Activated T-helper 17 cell treated with anti-CD3 and anti-CD28 coated beads, Interleukin-2, amount 50 U/mL, for 72 hours (primary cell): ENCODE measurements at regions not wholly inside any gene's neighbourhood (a gene's known extent, or its start where the extent isn't known, plus 50 kb on each side); places are given as distances from the start of the nearest gene placed in this dataset.

Source experiments
- ATAC-seq: fragments of 150-1000 bp; cut with Tn5 transposase; replicated peaks from 2 replicates; pipeline ENCODE4 v1.10.0; 2021; ENCODE audit warnings: mild to moderate bottlenecking, moderate library complexity
- H3K27ac Mint-ChIP-seq: one replicate; pipeline ENCODE4 v1.8.0; 2022; ENCODE audit warnings: mixed read lengths
- H3K27me3 Mint-ChIP-seq: one replicate; pipeline ENCODE4 v1.8.0; 2022; ENCODE audit warnings: mixed read lengths
- H3K36me3 Mint-ChIP-seq: one replicate; pipeline ENCODE4 v1.8.0; 2022; ENCODE audit warnings: low read depth, mild to moderate bottlenecking, mixed read lengths
- H3K4me1 Mint-ChIP-seq: one replicate; pipeline ENCODE4 v1.8.0; 2022; ENCODE audit warnings: mixed read lengths
- H3K4me3 Mint-ChIP-seq: one replicate; pipeline ENCODE4 v1.8.0; 2022; ENCODE audit warnings: mild to moderate bottlenecking, mixed read lengths
- H3K9me3 Mint-ChIP-seq: one replicate; pipeline ENCODE4 v1.8.0; 2022; ENCODE audit warnings: mixed read lengths

DNA sequence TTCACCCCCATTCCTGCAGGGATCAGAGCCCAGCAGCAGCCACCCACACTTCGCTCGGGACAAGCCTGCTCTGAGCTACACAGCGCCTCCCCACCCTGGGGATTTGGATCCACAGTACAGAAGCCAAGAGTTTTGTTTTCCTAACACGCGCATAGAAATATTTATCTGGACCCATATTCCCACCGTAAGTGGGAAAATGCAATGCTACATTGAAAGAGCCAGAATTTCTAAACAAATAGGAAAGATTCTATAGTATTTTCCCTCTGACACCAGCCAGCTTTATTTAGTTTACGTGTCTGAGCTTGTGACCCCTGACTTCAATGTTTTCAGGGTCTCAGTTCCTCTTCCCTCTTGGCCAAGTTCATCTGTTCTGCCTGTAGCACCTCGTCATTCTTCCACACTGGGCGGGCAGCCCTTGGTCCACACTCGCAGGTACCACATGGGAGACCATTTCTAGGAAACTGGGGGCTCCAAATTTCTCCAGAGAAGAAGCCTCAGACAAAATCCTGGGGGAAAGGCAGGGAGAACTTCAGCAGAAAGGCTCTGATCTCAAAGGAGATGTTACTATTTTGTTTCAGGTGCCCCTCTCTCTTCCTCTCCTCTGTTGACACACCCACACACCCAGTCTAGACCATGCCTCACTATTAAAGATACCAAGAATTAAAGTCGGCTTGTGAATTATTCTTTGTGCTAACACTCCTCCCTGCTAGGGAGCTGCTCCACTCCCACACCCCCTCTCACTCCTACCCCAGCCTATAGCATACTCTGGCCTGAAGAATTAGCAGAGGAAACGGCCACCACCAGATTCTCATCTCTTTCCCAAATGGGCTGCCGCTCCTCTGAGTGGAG is 116.0 kb upstream of the PCGF5 start:
- Mint-ChIP-seq H3K27me3 (no peaks in the 10 kb centered on the region), H3K36me3 (no peaks in the 10 kb centered on the region), H3K27ac (no peak overlapping the region), H3K9me3 (no peaks in the 10 kb centered on the region), H3K4me3 (no peak overlapping the region), H3K4me1 (no peaks in the 10 kb centered on the region)
- ATAC-seq: no peak

DNA sequence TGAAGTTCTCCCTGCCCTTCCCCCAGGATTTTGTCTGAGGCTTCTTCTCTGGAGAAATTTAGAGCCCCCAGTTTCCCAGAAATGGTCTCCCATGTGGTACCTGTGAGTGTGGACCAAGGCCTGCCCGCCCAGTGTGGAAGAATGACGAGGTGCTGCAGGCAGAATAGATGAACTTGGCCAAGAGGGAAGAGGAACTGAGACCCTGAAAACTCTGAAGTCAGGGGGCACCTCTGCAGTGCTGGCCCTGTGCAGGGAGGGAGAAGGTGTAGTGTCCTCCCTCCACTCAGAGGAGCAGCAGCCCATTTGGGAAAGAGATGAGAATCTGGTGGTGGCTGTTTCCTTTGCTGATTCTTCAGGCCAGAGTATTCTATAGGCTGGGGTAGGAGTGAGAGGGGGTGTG is 115.2 kb upstream of the PCGF5 start:
- Mint-ChIP-seq H3K4me3 (no peak overlapping the region), H3K9me3 (no peaks in the 10 kb centered on the region), H3K4me1 (no peaks in the 10 kb centered on the region), H3K27ac (no peak overlapping the region), H3K36me3 (no peaks in the 10 kb centered on the region), H3K27me3 (no peaks in the 10 kb centered on the region)
- no peak for ATAC-seq

DNA sequence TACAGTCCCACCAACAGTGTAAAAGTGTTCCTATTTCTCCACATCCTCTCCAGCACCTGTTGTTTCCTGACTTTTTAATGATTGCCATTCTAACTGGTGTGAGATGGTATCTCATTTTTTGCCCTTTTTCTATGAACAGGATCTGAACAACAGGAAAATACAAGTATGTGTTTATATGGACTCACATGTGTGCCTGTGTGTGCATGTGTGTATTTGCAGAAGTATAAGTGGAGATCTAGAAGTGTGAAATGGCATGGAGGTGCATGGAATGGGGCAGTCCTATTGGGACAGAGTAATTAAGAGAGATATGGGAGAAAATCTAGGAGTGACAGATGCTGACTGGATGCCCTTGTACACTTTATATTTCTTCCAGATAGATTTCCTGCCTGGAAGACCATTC is 111.6 kb upstream of the PCGF5 start:
- no peaks in the 10 kb centered on the region for H3K4me1 Mint-ChIP-seq
- H3K27me3 Mint-ChIP-seq: no peaks in the 10 kb centered on the region
- no peak overlapping the region for H3K27ac Mint-ChIP-seq
- H3K9me3 Mint-ChIP-seq: no peaks in the 10 kb centered on the region
- ATAC-seq: no peak
- H3K4me3 Mint-ChIP-seq: no peak overlapping the region
- no peaks in the 10 kb centered on the region for H3K36me3 Mint-ChIP-seq

DNA sequence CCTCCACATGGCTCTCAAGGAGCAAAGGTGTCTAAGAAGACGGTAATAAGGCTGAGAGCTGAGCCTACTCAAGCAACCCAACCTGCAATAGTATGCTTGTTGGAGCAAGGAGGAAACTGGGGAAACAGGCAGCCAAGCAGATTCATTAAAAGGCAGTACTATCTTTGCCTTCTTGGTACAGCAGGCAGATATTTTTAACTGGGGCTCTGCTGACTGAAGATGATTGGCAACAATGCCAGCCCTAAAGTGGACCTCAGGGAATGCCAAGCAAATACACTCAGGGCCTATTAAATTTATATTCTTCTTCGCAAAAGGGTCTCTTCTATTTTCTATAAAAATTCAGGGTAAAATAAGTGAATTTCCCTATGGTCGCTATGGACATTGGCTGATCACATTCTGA is 109.4 kb upstream of the PCGF5 start:
- no peak for ATAC-seq
- H3K27me3 Mint-ChIP-seq: no peaks in the 10 kb centered on the region
- H3K4me3 Mint-ChIP-seq: no peak overlapping the region
- H3K9me3 Mint-ChIP-seq: no peaks in the 10 kb centered on the region
- no peaks in the 10 kb centered on the region for H3K36me3 Mint-ChIP-seq
- H3K27ac Mint-ChIP-seq: no peak overlapping the region
- no peaks in the 10 kb centered on the region for H3K4me1 Mint-ChIP-seq

DNA sequence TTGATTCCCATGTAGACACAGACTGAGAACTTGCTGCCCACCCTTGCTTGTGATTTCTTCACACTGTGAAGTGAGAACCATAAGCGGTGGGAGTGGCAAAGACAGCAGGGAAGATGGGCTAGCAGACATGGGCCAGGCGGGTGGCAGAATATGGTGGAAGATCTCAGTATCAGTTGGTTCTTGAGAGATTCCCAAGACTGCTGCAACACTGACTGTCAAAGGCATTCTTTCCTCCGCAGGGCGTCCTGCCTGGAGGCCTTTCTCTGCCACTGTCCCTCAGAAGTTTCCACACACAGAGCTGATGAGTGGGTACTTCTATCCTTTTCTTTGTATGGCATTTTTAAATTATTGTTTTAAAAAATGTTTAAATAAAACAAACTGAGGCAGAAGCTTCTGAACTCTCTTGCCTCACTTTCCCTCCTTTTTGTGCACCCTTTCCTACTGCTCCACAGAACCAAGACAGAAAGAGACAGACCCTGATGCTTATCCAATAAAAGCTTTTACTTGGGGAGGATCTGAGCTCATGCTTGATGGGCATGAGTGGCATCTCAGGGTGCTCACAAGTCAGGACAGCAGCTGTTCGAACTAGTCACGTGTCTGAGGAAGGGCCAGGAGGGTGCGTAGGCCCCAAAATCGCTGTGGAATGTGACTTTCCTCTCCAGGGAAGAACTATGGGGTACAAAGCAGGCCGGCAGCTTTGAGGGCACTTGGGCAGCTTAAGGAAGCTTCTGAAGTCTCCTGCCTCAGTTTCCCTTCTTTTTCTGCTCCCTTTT is 104.7 kb upstream of the PCGF5 start:
- no peak overlapping the region for H3K27ac Mint-ChIP-seq

DNA sequence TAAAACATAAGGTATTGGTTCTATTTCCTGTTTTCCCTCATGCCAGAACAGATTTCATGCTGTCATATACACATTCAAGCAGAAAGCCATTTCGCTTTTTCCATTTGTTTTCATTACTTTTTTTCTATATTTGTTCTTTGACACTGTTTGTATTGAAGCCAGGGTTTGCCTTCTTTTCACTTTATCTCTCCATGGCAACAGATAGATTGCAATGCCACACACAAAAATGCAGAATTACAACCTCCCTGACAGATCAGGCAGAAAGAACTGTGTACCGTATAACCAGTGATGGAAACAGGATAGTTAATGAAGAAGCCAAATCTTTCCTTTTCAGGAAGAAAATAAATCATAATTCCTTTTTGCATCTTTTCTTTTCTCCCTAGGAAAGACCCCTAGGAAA is 103.0 kb upstream of the PCGF5 start:
- peaks cover under 1% of the 10 kb centered on the region for H3K27me3 Mint-ChIP-seq
- no peaks in the 10 kb centered on the region for H3K9me3 Mint-ChIP-seq
- no peak overlapping the region for H3K4me3 Mint-ChIP-seq
- H3K36me3 Mint-ChIP-seq: no peaks in the 10 kb centered on the region
- no peak overlapping the region for H3K27ac Mint-ChIP-seq
- ATAC-seq: no peak
- no peaks in the 10 kb centered on the region for H3K4me1 Mint-ChIP-seq

More for the DNA sequence above, 104.7 kb upstream of the PCGF5 start:
- ATAC-seq: no peak
- Mint-ChIP-seq H3K36me3 (no peaks in the 10 kb centered on the region), H3K4me3 (no peak overlapping the region), H3K4me1 (no peaks in the 10 kb centered on the region), H3K9me3 (no peaks in the 10 kb centered on the region), H3K27me3 (no peaks in the 10 kb centered on the region)

DNA sequence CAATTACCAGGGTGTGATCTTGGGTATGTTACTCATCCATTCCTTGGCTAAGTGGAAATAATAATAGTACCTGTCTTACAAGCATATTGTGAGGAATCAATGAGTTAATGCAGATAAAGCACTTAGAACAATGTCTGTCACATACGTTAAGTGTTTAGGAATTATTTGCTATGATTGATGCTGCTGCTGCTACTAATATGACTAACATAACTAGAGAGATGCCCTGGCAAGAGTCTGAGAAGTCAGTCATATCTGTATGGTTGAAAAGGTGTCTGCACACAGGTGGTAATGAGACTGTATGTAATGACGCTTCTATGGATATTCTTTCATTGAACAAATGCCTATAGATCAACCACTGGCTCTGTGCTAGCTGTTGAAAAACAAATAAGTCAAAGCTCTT is 100.1 kb upstream of the PCGF5 start:
- Mint-ChIP-seq H3K4me1 (no peaks in the 10 kb centered on the region), H3K27ac (no peak overlapping the region), H3K9me3 (no peaks in the 10 kb centered on the region), H3K27me3 (peaks cover 7% of the 10 kb centered on the region), H3K4me3 (no peak overlapping the region), H3K36me3 (no peaks in the 10 kb centered on the region)
- no peak for ATAC-seq

DNA sequence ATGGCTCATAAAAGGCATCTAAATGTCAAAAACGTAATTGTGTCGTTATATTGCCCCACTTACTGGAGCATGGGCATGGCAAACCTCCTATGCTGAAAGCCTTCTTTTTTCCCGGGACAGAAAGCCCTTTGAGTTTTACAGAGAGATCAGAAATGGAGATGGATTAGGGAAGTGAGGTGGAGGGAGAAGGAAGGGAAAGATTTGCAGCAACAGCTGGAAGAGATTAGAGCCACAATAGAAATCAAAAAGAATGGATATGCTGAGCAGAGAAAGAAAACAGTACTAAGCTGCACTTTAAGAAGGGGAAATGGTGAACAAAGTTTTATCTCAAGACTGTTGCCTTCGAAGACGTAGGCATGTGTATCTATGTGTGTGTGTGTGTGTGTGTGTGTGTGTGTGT is 97.2 kb upstream of the PCGF5 start:
- H3K4me3 Mint-ChIP-seq: no peak overlapping the region
- ATAC-seq: no peak
- H3K4me1 Mint-ChIP-seq: no peaks in the 10 kb centered on the region
- H3K27ac Mint-ChIP-seq: no peak overlapping the region
- H3K9me3 Mint-ChIP-seq: no peaks in the 10 kb centered on the region
- H3K36me3 Mint-ChIP-seq: no peaks in the 10 kb centered on the region
- peaks cover 7% of the 10 kb centered on the region for H3K27me3 Mint-ChIP-seq

DNA sequence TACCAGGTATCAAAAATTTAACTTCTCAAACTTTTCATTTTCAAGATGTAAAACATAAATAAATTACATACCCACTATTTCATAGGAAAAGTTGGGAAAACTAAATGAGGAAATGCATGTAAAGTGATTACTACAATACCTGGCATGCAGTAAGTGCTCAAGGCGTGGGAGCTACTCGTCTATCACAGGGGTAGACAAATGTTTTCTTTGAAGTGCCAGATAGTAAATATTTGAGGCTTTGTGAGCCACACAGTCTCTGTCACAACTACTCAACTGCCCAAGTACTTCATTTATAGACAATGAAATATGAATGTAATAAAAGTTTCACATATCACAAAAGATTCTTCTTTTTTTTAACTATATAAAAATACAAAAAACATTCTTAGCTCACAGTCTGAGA is 96.4 kb upstream of the PCGF5 start:
- ATAC-seq: no peak
- H3K27ac Mint-ChIP-seq: no peak overlapping the region

DNA sequence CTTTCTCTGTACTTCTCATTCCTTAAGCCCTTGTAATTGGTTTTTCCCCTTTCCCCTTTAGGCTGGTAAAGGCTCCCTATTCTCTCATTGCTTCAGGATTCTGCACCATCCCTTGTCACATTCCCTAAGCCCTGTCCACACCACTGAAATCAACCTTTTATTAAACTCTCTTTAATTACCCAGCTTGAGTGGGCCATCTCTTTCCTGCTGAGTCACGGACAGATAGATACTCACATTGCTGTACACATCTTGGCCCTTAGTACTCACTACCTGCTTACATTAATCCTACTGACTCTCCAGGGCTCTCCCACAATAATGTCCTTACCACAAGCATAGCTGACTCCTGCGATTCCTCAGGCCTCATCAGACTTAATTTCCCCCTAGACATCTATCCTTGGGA is 94.0 kb upstream of the PCGF5 start:
- no peaks in the 10 kb centered on the region for H3K36me3 Mint-ChIP-seq
- no peak for ATAC-seq
- H3K27me3 Mint-ChIP-seq: peaks cover 7% of the 10 kb centered on the region
- no peaks in the 10 kb centered on the region for H3K9me3 Mint-ChIP-seq
- H3K4me3 Mint-ChIP-seq: no peak overlapping the region
- H3K27ac Mint-ChIP-seq: no peak overlapping the region
- H3K4me1 Mint-ChIP-seq: no peaks in the 10 kb centered on the region

More for the DNA sequence above, 96.4 kb upstream of the PCGF5 start:
- no peaks in the 10 kb centered on the region for H3K4me1 Mint-ChIP-seq
- H3K4me3 Mint-ChIP-seq: no peak overlapping the region
- no peaks in the 10 kb centered on the region for H3K9me3 Mint-ChIP-seq
- no peaks in the 10 kb centered on the region for H3K36me3 Mint-ChIP-seq
- peaks cover 7% of the 10 kb centered on the region for H3K27me3 Mint-ChIP-seq

DNA sequence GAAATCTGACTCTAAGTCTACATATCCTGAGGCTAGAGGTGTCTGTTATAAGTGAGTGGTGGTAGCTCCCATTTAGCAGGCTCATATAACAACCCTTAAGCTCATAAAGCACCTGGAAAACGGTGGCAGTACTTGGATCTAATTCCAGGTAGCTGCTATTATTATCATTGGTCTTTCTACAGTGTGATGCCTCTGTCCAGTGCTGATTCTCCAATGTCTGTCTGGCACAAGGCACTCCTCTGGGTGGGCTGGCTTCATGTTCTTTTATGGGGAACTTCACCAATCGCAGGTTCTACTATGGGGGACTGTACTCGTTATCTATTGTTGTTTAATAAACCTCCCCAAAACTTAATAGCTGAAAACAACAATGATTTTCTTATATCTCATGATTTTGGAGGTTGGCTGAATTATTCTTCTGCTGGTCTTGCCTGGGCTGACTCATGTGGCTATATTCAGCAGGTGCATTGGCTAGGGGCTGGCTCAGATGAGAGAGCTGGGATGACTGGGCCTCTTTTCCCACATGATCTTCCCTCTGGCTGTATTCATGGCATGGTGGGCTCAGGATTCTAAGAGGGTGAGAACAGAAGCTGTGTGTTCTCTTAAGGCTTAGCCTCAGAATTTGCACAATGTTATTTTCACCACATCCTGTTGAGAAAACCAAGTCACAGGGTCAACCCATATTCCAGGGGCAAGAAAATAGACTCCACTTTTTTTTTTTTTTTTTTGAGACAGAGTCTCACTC is 93.0 kb upstream of the PCGF5 start:
- no peak overlapping the region for H3K27ac Mint-ChIP-seq
- ATAC-seq: no peak
- H3K36me3 Mint-ChIP-seq: no peaks in the 10 kb centered on the region
- H3K4me1 Mint-ChIP-seq: no peaks in the 10 kb centered on the region
- H3K27me3 Mint-ChIP-seq: peaks cover 7% of the 10 kb centered on the region
- H3K4me3 Mint-ChIP-seq: no peak overlapping the region
- H3K9me3 Mint-ChIP-seq: no peaks in the 10 kb centered on the region

DNA sequence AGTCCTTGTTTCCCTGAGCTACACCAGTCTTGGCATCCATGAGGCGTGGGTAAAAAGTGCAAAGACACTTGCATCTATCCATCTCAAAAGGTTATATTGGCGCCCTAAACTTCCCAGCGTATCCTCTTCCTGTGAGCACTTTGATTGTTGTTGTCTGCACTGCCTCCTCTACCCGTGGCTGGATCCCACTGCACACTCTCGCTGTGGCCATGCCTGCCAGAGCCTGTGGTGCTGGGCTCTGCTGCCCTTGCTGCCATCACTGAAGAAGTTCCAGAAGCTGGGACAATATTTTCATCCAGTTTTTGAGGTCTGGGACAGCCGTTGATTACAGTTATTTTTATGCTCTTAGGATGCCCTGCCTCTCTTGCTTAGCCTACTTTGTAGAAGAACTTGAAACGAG is 85.3 kb upstream of the PCGF5 start:
- no peaks in the 10 kb centered on the region for H3K9me3 Mint-ChIP-seq

DNA sequence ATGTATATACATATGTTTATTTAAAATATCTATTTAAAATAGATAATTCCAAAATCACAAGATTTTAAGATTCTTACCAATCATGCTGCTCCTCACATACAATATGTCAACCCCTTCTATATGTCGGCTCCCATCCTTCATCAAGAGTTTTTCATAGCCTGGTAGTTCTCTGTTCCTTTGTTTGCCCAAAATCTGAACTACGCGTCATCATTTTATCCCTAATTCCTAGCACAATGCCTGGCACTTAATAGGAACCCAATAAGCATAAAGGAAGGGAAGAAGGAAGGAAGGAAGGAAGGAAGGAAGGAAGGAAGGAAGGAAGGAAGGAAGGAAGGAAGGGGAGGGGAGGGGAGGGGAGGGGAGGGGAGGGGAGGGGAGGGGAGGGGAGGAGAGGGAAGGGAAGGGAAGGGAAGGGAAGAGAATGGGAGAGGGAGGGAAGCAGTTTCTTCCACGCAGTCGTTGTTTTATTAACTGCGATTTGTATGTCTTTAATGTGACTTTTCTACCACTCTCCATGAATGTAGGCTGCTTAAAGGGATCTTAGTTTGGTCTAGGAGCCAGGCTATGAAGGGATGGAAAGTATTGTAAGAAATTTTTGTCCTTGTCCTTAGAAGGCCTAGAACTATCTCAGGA is 83.3 kb upstream of the PCGF5 start:
- Mint-ChIP-seq H3K27me3 (peaks cover 9% of the 10 kb centered on the region), H3K4me1 (no peaks in the 10 kb centered on the region), H3K27ac (no peak overlapping the region), H3K36me3 (no peaks in the 10 kb centered on the region), H3K9me3 (no peaks in the 10 kb centered on the region), H3K4me3 (no peak overlapping the region)
- no peak for ATAC-seq

More for the DNA sequence above, 85.3 kb upstream of the PCGF5 start:
- ATAC-seq: no peak
- Mint-ChIP-seq H3K4me3 (no peak overlapping the region), H3K27ac (no peak overlapping the region), H3K27me3 (peaks cover 9% of the 10 kb centered on the region), H3K36me3 (no peaks in the 10 kb centered on the region), H3K4me1 (no peaks in the 10 kb centered on the region)

DNA sequence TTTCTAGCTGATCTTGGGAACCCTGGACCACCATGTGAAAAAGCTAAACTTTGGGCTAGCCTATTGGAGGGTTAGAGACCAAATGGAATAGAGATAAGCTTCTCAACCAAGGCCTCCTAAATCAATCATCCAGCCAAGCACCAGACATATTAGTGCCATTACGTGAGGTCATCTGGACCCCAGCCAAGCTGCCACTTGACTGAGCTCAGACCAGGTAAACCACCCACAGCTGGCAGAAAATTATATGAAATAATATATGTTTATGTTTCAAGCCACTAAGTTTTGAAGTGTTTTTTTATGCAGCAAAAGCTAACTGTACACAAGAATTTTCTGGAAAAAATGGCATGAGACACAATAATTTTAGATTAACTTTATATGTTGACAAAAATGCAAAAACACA is 82.6 kb upstream of the PCGF5 start:
- Mint-ChIP-seq H3K9me3 (no peaks in the 10 kb centered on the region), H3K4me1 (no peaks in the 10 kb centered on the region), H3K36me3 (no peaks in the 10 kb centered on the region), H3K4me3 (no peak overlapping the region), H3K27ac (no peak overlapping the region), H3K27me3 (peaks cover 9% of the 10 kb centered on the region)
- no peak for ATAC-seq
